SU-DHL-6 (cell line): ENCODE measurements at regions not wholly inside any gene's neighbourhood (a gene's known extent, or its start where the extent isn't known, plus 50 kb on each side); places are given as distances from the start of the nearest gene placed in this dataset.
"Not testable (repeated sequence)": the region's sequence is repeated elsewhere in the genome, so short reads cannot be mapped to it uniquely, and the experiment has no call there.

Experiments used
- EZH2phosphoT487 ChIP-seq: fragments of 200-600 bp; sonication (generic), shearing (Covaris generic); conservative IDR thresholded peaks from 2 replicates; pipeline ENCODE4 v1.6.1; 2018; ENCODE audit warnings: mild to moderate bottlenecking, antibody characterized with exemption, low read length, moderate library complexity, mixed read lengths
- TF ChIP-seq, protein P1 (sequence below): fragments of 200-600 bp; sonication (generic); IDR thresholded peaks from one replicate; pipeline ENCODE4 v1.5.1; 2017; ENCODE audit warnings: antibody characterized with exemption, mild to moderate bottlenecking, low read length, moderate library complexity; ENCODE audit not compliant: insufficient read depth, poor library complexity, severe bottlenecking

DNA sequence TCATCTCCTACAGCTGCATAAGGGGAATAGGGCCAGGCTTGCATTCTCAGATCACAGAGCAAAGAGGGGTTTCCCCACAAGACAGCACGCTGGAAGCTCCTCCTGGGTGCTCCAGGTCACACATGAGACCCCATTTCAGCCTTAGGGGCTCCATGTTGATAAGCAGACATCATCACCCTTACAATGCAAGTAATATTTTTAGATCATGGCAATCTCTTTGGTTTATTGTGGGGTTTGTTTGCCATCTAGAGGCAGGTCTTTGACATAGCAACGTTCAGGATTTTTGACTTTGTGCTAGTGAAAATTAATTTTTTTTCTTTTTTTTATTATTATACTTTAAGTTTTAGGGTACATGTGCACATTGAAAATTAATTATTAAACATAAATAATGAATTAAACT is 539.8 kb downstream of the RPIA start:
- TF ChIP-seq, protein P1, sequence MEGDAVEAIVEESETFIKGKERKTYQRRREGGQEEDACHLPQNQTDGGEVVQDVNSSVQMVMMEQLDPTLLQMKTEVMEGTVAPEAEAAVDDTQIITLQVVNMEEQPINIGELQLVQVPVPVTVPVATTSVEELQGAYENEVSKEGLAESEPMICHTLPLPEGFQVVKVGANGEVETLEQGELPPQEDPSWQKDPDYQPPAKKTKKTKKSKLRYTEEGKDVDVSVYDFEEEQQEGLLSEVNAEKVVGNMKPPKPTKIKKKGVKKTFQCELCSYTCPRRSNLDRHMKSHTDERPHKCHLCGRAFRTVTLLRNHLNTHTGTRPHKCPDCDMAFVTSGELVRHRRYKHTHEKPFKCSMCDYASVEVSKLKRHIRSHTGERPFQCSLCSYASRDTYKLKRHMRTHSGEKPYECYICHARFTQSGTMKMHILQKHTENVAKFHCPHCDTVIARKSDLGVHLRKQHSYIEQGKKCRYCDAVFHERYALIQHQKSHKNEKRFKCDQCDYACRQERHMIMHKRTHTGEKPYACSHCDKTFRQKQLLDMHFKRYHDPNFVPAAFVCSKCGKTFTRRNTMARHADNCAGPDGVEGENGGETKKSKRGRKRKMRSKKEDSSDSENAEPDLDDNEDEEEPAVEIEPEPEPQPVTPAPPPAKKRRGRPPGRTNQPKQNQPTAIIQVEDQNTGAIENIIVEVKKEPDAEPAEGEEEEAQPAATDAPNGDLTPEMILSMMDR = not testable (repeated sequence)
- TF ChIP-seq EZH2phosphoT487 = not testable (repeated sequence)
